ENCODE measurements at regions not wholly inside any gene's neighbourhood (a gene's known extent, or its start where the extent isn't known, plus 50 kb on each side); places are given as distances from the start of the nearest gene placed in this dataset.
"Not testable (repeated sequence)": the region's sequence is repeated elsewhere in the genome, so short reads cannot be mapped to it uniquely, and the experiment has no call there.

DNA sequence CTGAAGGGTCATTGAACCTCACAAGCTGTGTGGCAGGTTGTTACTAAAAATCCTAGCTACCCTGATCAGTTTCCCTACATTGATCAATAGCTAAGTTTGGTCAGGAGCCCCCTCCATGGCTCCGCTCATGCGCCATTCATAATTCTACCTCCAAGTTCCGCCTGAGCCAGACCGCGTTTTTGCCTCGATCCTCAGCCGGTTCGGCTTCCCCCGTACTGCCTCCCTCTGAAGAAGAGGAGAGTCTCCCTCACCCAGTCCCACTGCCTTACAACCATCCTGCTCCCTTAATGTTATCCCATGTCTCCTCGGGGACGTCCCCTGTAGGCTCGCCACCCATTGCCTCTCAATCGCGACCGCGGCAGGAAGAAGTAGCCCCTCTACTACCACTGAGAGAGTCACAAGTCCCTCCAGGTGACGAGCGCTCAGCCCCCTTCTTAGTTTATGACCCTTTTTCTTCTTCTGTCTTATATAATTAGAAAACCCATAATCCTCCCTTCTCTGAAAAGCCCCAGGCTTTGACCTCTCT lies 158.2 kb downstream of the DEFB131A start:
- H3K4me3 ChIP-seq (ENCODE audit: low read depth, low read length), result no peak overlapping the region
- no peak for DNase-seq (ENCODE audit: low read depth)

DNA sequence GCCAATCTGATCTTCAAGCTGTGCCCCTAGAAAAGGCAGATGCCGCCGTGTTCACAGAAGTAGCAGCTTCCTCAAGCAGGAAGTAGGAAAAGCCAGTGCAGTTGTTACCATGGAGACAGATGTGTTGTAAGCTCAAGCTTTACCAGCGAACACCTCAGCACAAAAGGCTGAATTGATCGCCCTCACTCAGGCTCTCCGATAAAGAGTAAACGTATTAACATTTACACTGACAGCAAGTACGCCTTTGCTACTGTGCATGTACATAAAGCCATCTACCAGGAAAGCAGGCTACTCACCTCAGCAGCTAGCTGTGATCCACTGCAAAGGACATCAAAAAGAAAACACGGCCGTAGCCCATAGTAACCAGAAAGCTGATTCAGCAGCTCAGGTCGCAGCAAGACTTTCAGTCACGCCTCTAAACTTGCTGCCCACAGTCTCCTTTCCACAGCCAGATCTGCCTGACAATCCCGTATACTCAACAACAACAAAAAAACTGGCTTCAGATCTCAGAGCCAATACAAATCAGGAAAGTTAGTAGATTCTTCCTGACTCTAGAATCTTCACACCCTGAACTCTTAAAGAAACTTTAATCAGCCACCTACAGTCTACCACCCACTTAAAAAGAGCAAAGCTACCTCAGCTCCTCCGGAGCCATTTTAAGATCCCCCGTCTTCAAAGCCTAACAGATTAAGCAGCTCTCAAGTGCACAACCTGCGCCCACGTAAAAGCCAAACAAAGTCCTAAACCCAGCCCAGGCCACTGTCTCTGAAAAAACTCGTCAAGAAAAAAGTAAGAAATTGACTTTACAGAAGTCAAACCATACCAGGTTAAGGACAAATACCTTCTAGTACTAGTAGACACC lies 160.0 kb downstream of the DEFB131A start:
- not testable (repeated sequence) for H3K4me3 ChIP-seq (ENCODE audit: low read depth, low read length); DNase-seq (ENCODE audit: low read depth)

DNA sequence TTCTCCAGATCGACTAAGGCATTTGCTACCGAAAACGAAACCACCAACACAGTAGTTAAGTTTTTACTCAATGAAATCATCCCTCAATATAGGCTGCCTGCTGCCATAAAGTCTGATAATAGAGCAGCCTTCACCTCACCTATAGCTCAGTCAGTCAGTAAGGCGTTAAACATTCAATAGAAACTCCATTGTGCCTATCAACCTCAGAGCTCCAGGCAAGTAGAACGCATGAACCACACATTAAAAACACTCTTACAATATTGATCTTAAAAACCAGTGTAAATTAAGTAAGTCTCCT lies 160.6 kb downstream of the DEFB131A start:
- DNase-seq (ENCODE audit: low read depth), result not testable (repeated sequence)

DNA sequence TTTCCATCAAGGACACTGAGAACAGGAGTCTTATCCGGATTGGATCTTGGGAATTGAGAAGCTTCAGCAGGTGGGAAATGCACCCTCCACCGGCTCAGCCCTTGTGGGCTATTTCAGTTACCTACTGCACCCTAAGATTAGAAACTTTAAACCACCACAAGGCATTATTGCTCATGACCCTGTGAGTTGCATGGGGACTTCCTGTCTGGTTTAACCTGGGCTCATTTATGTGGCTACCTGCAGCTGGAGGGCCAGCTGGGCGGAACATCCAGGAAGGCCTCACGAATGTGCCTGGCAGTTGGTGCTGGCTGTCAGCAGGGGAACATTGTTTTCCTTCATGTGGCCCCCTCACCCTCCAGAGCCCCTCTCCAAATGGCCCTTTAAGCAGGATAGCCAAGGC lies 164.1 kb downstream of the DEFB131A start:
- H3K4me3 ChIP-seq (ENCODE audit: low read depth, low read length), result no peak overlapping the region
- no peak for DNase-seq (ENCODE audit: low read depth)

More for the DNA sequence above, 160.6 kb downstream of the DEFB131A start:
- not testable (repeated sequence) for H3K4me3 ChIP-seq (ENCODE audit: low read depth, low read length)

DNA sequence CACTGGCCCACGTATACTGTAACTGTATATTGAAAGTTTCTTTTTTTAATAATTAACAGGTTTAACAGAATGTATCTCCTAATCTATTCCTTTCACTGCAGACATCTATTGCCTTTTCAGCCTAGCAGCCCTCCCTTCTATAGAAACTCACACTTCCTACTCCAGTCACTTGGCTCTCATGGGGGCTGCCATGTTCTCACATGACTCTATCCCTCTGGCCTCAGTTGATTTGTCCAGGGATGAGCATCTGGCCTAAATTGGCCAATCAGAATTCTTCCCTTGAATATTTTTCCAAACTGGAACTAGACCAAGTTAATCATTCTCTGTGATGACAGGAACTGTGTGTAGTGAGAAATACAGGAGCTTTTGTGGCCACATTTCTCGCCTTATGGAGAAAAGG lies 166.1 kb downstream of the DEFB131A start:
- DNase-seq (ENCODE audit: low read depth); H3K4me3 ChIP-seq (ENCODE audit: low read depth, low read length): not testable (repeated sequence)

DNA sequence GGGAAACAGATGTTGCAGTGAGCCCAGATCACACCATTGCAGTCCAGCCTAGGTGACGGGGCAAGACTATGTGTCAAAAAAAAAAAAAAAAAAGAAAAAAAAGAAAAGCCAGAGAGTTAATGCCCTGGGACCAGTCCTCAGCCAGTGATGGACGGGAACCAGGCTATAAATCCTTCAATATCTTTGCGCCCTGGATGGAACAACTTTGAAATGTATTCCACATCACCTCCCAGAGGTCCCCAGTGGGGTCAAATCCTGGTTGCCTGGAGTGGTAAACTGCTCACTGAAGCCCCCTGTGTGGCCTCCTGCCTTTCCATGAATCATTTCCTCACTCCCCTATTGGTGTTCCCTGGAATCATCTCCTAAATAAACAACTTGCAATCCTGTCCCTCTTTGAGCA lies 166.9 kb downstream of the DEFB131A start:
- DNase-seq (ENCODE audit: low read depth), result no peak
- H3K4me3 ChIP-seq (ENCODE audit: low read depth, low read length), result no peak overlapping the region

DNA sequence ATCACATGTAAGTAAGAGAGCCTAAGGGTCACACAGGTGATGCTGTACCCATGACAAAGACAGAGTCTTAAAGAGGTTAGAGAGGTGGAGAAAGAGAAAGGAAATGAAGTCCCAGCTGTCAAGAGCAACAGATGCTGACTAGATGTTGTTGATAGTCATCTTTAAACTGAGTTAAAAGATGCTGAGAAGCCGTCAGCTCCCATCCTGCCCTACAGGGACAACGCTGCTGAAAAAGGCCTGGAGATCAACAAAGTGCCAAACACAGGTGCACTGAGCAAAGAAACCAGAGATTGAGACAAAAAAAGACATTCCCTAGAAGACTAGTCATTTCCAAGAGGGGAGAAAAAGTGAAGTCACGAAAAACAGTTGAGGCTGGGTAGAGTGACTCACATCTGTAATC lies 145.0 kb upstream of the DRD5 start:
- not testable (repeated sequence) for H3K4me3 ChIP-seq (ENCODE audit: low read depth, low read length); DNase-seq (ENCODE audit: low read depth)

DNA sequence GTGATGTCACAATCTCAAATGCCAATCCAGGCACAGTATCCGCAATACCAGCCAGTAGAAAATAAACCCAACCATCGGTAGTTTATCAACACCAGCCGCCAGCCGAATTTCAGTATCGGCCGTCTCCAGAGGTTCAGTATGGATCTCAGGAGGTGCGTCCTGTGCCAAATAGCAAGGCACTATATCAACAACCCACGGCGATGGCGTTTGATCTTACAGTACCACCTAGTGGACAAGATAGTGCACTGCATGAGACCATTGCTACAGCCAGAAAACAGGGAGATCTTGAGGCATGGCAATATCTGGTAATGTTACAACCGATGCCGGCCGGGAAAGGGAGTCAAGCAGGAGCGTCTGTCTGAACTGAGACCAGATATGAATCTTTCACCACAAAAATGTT lies 121.8 kb upstream of the DRD5 start:
- DNase-seq (ENCODE audit: low read depth); H3K4me3 ChIP-seq (ENCODE audit: low read depth, low read length): not testable (repeated sequence)

DNA sequence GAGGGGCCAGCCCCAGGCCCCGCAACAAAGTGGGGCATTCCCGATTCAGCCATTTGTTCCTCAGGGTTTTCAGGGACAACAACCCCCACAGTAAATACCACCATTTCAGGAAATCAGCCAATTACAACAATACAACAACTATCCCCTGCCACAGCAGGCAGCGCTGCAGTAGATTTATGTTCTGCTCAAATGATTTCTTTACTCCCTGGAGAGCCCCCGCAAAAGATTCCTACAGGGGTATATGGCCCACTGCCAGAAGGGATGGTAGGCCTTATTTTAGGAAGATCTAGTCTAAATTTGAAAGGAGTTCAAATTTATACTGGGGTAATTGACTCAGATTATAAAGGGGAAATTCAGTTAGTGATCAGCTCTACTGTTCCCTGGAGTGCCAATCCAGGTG lies 120.5 kb upstream of the DRD5 start:
- DNase-seq (ENCODE audit: low read depth); H3K4me3 ChIP-seq (ENCODE audit: low read depth, low read length): not testable (repeated sequence)

DNA sequence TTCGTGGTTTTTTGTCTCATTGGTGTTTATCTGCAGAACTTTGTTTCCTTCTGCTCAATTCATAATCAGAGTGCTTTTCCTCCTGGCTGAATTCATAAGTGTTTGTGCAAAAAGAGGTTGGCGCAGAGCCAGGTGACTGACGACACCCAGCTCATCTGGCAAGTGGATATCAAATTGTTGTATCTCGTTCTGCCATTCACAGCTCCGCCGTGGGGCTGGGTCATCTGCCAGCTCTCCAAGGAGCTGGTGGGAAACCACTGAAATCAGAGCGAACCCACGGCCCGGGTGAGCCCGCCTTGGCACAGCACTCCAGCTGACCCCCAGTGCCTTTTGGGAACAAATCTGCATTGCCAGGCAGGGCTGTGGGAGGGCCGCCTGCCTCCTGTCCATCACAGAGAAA lies 110.7 kb upstream of the DRD5 start:
- not testable (repeated sequence) for DNase-seq (ENCODE audit: low read depth); H3K4me3 ChIP-seq (ENCODE audit: low read depth, low read length)

DNA sequence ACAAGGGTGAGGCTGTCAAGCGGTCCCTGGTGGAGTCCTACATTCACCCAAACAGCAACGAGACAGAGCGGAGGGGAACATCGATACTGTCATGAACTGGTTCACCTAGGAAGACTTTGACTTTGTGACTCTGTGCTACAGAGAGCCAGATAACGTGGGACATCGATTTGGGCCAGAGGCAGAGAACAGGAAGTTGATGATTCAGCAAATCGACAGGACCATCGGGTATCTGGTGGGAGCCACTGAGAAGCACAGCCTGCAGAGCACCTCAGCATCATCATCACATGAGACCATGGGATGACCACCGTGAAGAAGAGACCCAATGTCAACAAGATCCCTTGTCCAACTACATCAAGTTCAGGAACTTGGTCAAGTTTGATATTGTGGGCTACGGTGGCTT lies 104.1 kb upstream of the DRD5 start:
- not testable (repeated sequence) for H3K4me3 ChIP-seq (ENCODE audit: low read depth, low read length); DNase-seq (ENCODE audit: low read depth)

DNA sequence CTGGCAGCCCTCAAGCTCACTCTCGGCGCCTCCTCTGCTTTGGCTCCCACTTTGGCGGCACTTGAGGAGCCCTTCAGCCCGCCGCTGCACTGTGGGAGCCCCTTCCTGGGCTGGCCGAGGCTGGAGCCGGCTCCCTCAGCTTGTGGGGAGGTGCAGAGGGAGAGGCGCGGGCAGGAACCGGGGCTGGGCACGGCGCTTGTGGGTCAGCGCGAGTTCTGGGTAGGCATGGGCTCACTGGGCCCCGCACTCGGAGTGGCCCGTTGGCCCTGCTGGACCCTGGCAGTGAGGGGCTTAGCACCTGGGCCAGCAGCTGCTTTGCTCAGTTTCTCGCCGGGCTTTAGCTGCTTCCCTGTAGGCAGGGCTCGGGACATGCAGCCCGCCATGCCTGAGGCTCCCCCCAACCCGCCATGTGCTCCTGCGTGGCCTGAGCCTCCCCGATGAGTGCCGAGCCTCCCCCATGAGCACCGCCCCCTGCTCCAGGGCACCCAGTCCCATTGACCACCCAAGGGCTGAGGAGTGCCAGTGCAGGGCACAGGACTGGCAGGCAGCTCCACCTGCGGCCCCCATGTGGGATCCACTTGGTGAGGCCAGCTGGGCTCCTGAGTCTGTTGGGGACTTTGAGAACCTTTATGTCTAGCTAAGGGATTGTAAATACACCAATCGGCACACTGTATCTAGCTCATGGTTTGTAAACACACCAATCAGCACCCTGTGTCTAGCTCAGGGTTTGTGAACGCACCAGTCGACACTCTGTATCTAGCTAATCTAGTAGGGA lies 101.5 kb upstream of the DRD5 start:
- H3K4me3 ChIP-seq (ENCODE audit: low read depth, low read length), result no peak overlapping the region
- DNase-seq (ENCODE audit: low read depth), result no peak

DNA sequence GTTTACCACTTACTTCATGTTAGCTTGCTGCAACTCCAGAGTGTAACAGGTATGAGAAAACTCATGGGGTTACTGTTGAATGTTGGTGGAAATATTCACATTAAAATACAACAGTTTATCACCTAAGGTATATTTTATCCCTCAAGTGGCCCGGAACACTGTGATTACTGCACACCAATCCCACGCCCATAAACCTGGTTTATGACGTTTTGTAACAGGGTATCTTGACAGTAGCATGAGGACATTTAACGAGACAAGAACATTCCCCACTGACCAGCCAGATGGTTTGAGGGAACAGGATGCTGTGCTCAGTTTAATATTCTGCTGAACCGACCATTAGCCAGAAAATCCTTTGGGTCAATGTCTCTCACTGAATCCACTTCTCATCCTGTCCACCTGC lies 98.3 kb upstream of the DRD5 start:
- DNase-seq (ENCODE audit: low read depth); H3K4me3 ChIP-seq (ENCODE audit: low read depth, low read length): not testable (repeated sequence)

DNA sequence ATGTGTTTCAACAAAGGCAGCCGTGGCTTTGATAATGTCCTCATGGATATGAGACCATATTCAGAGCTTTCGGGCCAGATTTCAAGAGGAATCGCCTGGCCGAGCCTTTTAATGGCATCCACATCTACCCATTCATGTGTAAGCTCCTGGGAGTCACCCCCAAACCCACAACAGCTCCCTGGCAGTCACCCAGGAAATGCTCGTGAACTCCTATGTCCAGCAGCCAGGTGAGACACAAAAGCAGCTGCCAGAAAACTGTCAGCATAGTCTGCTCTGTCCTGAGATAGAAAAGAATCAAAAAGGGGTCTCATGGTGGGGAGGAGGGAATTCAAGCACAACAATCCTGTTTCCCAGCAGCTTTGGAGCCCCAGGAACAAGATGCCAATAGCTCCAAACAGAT lies 96.4 kb upstream of the DRD5 start:
- DNase-seq (ENCODE audit: low read depth), result not testable (repeated sequence)

DNA sequence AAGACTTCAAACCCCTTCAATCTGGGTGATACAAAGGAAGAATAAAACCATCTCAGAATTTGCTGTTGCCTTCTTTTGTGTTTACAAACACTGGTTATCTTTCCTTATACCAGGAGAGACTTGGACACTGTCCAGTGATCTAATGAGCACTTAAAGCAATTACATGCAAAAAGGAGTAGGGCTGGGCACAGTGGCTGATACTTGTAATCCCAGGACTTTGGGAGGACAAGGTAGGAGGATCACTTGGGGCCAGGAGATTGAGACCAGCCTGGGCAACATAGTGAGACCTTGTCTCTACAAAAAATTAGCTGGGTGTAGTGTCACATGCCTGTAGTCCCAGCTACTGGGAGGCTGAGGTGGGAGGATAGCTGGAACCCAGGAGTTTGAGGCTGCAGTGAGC lies 95.7 kb upstream of the DRD5 start:
- DNase-seq (ENCODE audit: low read depth), result no peak
- no peak overlapping the region for H3K4me3 ChIP-seq (ENCODE audit: low read depth, low read length)

More for the DNA sequence above, 96.4 kb upstream of the DRD5 start:
- H3K4me3 ChIP-seq (ENCODE audit: low read depth, low read length), result not testable (repeated sequence)

DNA sequence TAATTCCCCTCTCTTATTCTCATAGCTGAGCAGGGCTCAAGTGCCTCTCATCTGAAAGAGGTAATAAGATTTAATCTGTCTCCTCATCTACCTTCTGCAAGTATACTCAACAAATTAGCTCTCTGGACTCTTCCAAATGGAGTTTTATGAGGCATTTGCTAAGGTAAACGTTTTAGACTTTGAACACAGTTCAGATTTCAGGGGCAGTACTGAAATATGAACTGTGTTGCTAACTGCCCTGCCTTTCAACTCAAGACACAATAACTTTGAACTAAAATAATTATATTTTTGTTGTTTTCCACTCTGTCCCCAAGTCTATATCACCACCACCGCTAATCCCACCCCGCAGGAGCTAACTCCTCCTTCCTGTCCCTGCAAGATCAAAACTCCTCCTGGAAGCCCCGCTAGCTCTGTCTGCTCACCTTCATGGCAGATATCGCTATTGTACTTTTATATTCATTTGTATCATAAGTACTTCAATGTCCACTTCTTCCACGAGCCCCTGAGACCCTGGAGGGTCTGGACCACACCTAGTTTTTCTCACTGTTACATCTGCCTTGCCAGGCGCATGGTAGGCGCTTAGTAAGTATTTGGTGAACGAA lies 90.7 kb upstream of the DRD5 start:
- peak overlapping the region; percentile 48 for H3K4me3 ChIP-seq (ENCODE audit: low read depth, low read length)
- not testable (repeated sequence) for DNase-seq (ENCODE audit: low read depth)

DNA sequence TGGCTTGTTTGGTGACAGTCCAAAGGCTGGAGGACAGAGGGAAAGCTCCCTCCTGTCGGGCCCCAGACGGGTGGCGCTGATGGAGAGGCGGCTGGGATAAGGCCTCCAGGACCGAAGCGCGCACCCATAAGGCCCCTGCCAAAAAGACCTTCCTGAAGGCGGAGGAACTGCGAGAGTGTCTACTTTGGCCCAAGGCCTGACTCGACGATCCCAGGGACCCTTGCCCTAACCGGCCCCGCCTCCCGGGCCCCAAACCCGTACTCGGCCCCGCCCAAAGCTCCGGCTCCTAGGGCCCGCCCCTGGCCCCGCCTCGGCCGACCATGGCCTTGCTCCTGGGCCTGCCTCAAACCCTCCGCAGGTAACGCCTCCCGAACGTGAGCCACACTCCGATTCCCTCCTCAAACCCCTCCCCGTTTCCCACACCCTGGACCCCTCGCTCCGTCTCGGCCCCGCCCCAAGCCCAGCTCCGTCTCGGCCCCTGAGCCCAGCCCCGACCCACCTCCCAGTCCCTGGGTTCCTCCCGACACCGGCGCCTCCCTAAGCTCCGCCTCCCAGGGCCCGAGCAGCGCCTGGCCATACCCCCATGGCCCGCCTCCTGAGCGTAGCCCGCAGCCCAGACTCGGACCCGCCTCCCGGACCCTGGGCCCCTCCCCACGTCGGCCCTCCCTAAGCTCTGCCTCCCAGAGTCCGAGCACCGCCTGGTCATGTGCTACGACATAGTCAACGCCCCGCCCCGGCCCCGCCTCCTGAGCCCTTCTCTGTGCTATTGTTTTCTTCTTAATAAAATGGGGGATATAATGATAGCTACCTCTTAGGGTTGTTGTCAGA lies 90.0 kb upstream of the DRD5 start:
- H3K4me3 ChIP-seq (ENCODE audit: low read depth, low read length), result peak overlapping the region; percentile 48
- peak; percentile 34 for DNase-seq (ENCODE audit: low read depth)

DNA sequence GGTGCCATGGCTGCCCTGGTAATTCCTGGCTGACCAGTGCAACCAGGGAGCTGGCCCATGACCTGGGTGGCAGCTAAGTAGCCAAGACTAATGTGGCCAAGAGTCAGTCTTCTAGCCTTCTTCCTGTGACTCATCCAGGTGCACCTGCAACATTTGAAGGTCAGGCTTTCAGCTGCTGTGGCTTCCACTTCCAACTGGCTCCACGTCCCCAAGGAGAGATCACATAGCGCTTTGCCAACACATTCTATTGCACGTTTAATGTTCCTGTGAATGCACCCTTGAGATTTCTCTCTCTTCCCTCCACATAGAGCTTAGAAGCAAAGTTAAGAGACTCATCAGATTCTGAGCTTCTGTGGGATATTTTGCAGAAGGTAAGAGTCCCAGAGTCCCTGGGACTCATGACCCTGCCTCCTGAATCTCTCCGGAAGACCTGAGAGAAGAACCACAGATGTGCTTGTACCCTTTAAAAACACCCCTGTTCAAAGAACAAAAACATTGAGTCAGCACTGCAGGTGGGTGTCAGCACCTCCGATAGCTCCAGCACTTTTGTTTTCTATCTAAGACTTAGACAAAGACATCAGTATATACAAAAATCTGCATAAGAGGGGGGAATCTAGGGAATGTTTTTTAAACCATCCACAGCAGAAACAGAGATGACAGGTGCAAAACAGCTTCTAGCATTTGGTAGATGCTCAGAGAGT lies 88.5 kb upstream of the DRD5 start:
- H3K4me3 ChIP-seq (ENCODE audit: low read depth, low read length); DNase-seq (ENCODE audit: low read depth): not testable (repeated sequence)

DNA sequence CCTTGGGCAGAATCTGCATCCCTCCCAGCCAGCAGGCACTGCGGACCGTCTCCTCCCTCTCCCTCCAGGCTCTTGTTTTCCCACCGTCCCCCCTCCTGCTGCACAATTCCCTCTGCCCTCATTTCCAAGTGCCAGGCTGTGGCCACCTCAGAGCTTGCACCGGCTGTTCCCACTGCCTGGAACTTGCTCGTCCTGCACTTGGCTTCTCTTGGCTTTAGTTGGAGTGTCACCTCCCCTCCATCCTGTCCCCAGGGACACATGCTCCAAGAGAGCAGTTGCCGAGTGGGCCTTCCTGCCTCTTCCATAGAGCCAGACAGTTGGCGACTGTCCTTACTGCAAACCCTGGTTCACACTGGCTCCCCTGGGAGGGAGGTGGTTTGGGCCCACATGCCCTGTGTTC lies 87.0 kb upstream of the DRD5 start:
- H3K4me3 ChIP-seq (ENCODE audit: low read depth, low read length); DNase-seq (ENCODE audit: low read depth): not testable (repeated sequence)
